ENCODE measurements at regions not wholly inside any gene's neighbourhood (a gene's known extent, or its start where the extent isn't known, plus 50 kb on each side); places are given as distances from the start of the nearest gene placed in this dataset.

DNA sequence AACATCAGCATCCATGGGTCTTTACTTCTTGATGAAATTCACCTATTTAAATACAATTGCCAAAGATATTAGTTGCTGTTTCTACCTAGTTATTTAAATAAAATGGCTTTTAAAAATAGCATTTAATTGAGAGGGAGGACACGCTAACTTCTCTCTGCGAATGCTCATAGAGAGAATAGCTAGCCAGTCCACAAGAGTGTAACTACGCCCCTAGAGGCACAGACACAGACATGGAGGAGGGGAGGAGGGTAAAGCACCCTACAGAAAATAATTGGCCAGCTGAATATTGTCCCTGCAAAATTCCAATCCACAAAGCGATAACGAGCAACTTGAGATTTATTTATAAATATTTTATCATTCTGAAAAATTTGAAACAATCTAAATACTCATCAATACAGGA, 97.0 kb upstream of the PAPOLG start:
- no peak for ATAC-seq

DNA sequence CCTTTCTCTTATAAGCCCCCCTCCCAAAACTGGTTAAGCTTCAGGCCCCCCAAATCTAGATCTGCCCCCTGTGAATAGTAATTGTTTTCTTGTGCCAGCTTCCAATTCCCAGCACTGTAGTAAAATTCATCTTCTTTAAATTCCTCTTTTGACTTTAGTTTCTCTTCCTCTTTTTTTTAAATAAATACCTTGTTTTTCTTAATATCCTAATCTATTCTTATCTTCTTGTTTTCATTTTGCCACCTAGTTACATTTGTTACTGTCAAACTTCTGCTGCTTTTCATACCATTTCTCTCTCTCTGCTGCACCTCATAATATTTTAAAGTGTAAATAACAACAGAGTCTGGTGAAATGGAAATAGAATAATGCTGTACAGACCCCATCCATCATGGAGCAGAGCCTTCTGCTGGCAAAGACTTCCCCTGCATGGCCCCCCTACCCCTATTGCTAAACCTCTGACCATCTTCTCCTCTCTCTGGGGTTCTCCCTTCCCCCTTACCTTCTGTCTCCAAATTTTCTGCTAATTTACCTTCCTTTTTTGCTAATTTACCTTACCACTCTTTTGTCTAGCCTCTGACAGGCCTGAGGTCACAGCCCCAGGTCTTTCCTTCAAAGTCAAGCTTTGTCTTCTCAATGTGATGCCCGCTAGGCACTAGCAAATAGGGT, 94.9 kb upstream of the PAPOLG start:
- no peak for ATAC-seq

DNA sequence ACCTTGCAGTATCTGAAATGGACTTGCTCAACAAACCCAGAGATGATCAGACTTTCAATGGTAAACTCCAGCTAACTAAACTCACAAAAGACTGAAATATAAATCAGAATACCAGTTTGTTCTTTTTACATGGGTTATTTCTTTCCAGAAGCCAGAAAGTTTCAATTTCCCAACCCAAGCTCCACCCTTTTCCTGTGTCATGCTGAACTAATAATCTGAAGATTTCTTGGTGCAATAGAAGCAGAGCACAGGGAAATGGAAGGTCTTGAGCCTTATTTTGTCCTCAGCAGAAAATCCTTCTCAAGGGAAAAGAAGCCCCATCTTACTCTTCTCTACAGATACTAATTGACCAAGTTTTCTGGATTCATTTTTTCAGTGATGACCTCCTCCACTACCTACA, 93.3 kb upstream of the PAPOLG start:
- no peak for ATAC-seq

DNA sequence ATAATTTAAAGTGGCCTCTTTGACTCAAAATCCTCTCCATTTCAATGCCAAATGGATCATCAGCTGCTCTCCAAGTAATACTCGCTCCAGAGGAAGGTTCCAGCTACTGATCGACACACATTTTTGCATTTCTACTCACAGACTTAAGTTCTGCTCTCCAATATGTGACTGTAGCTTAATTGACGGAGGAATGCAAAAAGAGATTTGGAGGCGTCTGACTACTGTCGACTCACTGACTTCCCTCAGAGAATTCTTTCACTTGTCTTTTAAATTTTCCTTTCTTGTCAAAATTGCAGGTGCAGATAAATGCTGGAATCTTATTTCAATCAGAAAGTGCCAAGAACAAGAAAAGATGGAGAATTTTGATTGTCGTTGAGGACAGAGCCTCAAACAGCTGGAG, 84.1 kb upstream of the PAPOLG start:
- ATAC-seq: no peak

DNA sequence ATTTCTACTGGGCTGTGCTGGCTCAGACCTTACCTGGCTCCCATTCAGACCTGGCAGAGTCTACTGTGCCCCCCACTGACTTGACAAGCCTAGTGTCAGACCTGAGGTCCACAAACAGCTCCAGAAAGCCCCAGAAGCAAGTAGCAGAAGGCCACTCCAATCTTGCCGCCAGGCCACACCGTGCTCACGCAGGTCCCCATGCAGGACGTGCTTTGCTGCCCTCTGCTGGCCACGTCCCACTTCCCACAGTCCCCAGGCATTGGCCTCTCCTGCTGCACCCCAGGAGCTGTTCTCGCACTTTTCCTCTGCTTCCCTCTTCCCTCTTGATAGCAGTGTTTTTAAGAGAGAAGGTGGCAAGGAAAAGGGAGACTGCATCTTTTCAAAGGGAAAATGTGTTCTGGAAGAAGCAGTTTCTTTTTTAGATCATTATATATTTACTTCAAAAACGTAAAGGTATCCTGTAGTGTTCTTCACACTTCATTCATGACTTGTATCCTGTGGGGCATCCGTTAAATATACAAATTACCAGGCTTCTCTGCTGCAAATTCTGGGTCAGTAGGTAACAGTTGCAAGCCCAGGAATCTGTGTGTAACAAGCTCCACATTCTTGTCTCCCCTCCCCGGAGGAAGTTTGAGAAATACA, 81.4 kb upstream of the PAPOLG start:
- peak; percentile 95 for ATAC-seq

DNA sequence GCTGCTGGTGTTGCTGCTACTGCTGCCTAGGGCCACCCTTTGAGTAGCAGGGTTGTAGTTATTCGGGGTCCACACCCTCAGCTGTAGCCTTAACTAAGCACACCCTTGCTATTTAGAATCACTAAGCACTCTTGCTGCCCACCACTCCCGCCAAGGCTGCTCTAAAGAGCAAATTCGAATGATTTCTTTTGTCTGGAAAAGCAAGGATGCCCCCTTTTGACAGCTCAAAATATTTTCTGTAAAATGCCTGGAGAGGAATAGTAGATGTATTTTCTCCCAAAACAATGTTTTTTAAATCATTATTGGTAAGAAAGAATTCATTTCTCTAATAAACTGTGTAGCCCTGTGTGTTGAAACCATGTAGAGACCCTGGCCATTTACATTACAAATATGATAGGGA, 80.8 kb upstream of the PAPOLG start:
- ATAC-seq: no peak

DNA sequence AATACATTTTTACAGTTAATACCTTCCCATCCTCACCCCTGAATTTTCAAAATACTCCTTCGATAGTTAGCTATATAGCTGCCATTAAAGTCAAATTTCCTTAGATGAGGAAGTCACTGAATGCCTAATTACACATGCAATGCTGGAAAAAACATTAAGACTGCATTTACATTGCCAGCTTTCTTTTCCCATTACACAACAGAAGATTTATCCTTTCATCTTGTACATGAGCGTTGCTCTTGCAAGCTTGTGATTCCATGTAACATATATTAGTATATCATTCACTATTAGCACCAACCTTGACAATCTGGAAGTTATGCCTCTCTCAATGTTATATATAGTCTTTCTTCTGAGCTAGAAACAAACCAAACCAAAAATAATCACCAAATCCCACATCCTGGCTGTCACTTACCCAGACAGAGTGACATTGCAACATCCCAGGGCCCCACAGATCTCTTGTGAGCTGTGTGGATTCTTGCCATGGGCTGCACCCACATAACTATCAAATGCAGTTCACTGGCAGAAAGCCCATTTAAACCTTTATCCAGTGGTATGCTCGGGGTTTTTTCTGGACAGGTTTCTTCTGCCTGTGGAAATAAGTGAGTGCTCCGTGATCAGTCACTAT, 79.2 kb upstream of the PAPOLG start:
- ATAC-seq: no peak

DNA sequence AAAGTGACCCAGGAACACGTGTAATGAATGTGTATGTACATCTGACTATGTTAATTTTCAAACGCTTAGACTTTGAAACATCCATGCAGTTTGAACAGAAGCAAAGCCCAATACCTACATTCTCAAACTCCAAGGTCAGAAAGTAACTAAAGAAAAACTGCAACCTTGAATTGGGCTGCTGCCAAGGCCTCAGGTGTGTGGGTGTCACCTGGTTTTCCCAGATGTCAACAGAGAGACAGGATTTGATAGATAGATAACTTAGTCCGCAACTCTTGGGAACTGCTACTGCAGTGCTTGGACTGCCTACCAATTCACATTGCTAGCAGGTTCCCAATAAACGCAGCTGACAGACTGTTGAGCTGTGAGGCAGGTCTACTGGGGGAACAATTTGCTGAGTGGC, 78.7 kb upstream of the PAPOLG start:
- no peak for ATAC-seq

DNA sequence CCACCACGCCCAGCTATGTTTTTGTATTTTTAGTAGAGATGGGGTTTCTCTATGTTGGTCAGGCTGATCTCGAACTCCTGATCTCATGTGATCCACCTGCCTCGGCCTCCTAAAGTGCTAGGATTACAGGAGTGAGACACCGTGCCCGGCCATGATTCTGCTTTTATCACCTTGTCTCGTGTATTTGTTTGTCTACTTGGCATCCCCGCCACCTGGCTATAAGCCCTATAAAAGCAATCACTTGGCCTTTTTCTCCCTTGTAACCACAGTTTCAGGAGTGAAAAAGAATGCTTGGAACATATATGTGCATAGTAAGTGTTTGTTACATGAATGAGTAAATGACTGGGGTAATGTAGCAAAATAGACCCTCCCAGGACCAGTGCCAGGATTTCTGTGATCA, 77.5 kb upstream of the PAPOLG start:
- ATAC-seq: no peak

DNA sequence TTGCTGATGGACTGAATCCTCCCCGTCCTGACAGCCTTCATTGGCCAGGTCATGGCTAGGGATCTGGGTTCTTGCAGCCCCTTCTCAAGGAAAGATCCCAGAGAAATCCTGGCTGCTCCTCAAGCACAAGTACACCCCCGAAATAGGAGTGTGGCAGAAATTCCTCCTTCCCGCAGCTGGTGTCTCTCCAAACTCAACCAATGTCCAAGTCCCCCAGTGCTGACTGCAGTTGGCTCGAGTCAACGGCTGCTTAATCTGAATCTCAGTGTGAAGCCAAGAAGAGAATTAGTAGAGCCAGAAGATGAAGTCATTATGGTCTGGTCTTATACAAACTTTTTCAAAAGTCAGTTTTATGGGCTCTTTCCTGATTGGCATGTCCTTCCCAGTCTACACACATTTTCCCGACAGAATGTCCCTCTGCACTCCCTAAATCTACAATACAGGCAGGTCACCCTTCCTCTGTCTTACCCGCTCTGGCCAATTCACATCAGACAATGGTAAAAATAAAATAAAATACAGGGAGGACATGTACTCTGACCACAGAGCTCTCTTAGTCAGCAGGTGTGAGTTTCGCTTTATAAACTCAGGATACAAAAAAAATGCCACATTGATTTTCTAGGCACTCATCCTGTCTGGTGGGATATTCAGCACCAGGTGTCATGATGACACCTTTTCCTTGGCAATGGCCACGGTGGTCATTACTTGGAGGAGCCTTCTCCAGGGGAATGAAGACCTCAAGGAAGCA, 76.9 kb upstream of the PAPOLG start:
- ATAC-seq: no peak

DNA sequence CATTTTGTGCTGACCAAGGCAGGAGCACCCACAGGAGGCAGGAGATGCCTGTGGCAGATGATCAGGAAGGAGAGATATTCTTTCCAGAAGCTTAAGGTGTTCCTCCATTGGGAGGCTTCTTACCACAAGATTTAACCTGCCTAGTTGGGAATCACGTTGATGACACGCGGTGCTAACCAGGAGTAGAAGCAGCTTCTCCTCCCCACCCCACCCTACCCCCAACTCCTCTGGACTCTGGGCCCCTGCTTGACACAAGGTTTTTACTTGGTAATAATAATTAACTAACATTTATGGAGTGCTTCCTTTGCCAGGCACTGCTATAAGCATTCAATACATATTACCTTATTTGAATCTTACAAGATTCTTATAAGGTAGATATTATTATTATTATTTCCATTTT, 62.5 kb upstream of the PAPOLG start:
- ATAC-seq: no peak

DNA sequence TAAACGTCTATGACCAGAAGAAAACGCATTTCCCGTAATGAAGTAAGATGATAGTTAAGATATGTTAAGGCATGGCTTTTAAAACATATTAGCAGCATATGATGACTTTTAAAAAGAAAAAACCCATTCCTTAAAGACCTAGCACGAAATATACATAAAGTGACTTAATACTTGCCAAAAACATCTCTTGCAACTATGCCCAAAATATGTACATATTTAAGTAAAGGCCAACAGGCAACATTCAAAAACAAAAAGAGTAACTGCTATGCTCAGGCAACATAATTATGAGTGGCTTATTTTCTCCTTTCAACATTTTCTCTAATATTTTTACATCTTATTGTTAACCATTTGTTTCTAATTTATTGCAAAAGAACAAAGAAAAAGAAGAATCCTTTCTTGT, 60.3 kb upstream of the PAPOLG start:
- ATAC-seq: no peak

DNA sequence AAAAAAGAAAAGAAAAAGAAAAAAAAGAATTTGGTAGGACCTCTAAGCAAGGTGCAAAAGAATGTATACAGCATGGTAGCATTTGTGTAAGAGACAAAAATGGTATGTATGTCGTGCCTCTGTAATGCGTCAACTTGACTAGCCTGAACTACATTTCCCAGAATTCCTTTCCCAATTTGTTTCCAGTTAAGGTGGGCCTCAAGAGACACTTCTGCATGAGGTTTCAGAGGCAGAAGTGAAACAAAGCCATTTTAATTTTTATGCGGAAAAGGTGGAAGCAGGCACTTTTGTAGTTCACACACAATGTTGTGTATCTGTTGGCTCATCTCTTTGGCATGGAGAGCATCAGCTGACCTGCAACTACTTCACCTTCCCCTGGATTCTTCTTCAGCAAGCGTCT, 56.5 kb upstream of the PAPOLG start:
- no peak for ATAC-seq

DNA sequence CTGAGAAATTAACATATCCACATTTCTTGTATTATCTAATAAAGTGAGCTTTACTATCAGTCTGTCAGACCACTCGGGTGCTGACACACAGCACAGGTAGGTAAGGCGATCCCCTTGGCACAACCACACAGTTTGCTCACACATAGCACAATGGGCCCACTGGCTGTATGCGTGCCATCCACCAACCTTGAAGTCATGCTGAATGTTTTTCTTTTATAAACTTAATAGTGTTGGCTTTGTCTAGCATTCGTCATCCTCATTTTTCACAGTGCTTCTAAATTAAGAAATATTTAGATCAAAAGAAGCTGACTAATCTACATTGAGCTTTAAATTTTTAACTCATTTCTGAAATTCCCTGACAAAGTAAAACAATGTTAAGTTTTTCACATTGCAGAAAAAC, 50.0 kb upstream of the PAPOLG start:
- ATAC-seq: peak; percentile 39
